GM12878 (cell line): ENCODE measurements at regions not wholly inside any gene's neighbourhood (a gene's known extent, or its start where the extent isn't known, plus 50 kb on each side); places are given as distances from the start of the nearest gene placed in this dataset.

Experiments used
- ATAC-seq: fragments of 200-7000 bp; cut with Tn5 transposase; 3 replicates; pipeline ENCODE4 v1.9.1; 2020; ENCODE audit warnings: mild to moderate bottlenecking, moderate library complexity
- BruUV-seq: library from RNA; stranded (reverse); fragments of 400-500 nt; replicated peaks from 2 replicates; lab custom pipeline; 2021; lab: Mats Ljungman, UMichigan
- CTCF ChIA-PET: fragments of 300-600 bp; sonication (Branson Sonifier 250); formaldehyde crosslinking; extraction: SDS; loops from one replicate; lab custom pipeline; 2021; ENCODE audit warnings: inconsistent platforms; lab: Yijun Ruan, JAX
- POLR2A ChIA-PET: fragments of 350-600 bp; formaldehyde crosslinking; extraction: SDS; loops from one replicate; lab custom pipeline; 2021; ENCODE audit warnings: inconsistent platforms; lab: Charles Lee
- RAD21 ChIA-PET: fragments of 300-600 bp; sonication (Branson Sonifier 250); formaldehyde crosslinking; loops from one replicate; lab custom pipeline; 2023; ENCODE audit warnings: antibody characterized with exemption; ENCODE audit not compliant: unreplicated experiment; lab: Charles Lee
- SMC1A ChIA-PET: fragments of 300-600 bp; sonication (Branson Sonifier 250); formaldehyde crosslinking; loops from one replicate; lab custom pipeline; 2023; ENCODE audit not compliant: unreplicated experiment, uncharacterized antibody; lab: Charles Lee
- DNase-seq: peaks from one replicate; pipeline ENCODE4 v3.0.0-alpha.2; 2011; ENCODE audit warnings: low read depth, low spot score
- FAIRE-seq: peaks from 3 replicates; lab custom pipeline; 2011; peaks lifted over from hg19 to GRCh38; lab: Jason Lieb, UNC
- H2AFZ ChIP-seq: 2 replicates; pipeline ENCODE4 v1.6.0; 2011; ENCODE audit warnings: low read depth, low read length, control low read depth; ENCODE audit not compliant: control insufficient read depth
- H3K27ac ChIP-seq: 2 replicates; pipeline ENCODE4 v1.5.1; 2011; ENCODE audit warnings: control low read depth; ENCODE audit not compliant: control insufficient read depth, insufficient read depth
- H3K27me3 ChIP-seq, 2 experiments: replicated peaks in 1 of 2; 2 replicates each; pipeline versions ENCODE4 v1.6.0 to v1.6.1; 2011; ENCODE audit warnings: low read length in 1 of 2; ENCODE audit not compliant: control insufficient read depth in 2 of 2, insufficient read depth in 2 of 2
- H3K36me3 ChIP-seq, 2 experiments: 2 replicates each; pipeline ENCODE4 v1.5.1; 2011; ENCODE audit warnings: low read length in 1 of 2; ENCODE audit not compliant: control insufficient read depth in 2 of 2, insufficient read depth in 2 of 2
- H3K4me1 ChIP-seq: 2 replicates; pipeline ENCODE4 v1.6.1; 2011; ENCODE audit warnings: mild to moderate bottlenecking, low read length, moderate library complexity, mixed read lengths; ENCODE audit not compliant: control insufficient read depth, insufficient read depth
- H3K4me2 ChIP-seq: 2 replicates; pipeline ENCODE4 v1.6.0; 2011; ENCODE audit warnings: control low read depth; ENCODE audit not compliant: control insufficient read depth, insufficient read depth
- H3K4me3 ChIP-seq: fragments of 200-600 bp; sonication (generic); 2 replicates; pipeline ENCODE4 v1.5.1; 2016
- H3K79me2 ChIP-seq: 2 replicates; pipeline ENCODE4 v1.6.0; 2011; ENCODE audit warnings: low read length; ENCODE audit not compliant: control insufficient read depth, insufficient read depth
- H3K9ac ChIP-seq: 2 replicates; pipeline ENCODE4 v1.8.0; 2011; ENCODE audit warnings: low read length, control low read depth, mixed read lengths; ENCODE audit not compliant: control insufficient read depth, insufficient read depth
- H3K9me3 ChIP-seq: replicated peaks from 3 replicates; pipeline ENCODE4 v1.5.1; 2011; ENCODE audit warnings: mild to moderate bottlenecking, low read length; ENCODE audit not compliant: control insufficient read depth, insufficient read depth
- H4K20me1 ChIP-seq: 2 replicates; pipeline ENCODE4 v1.6.0; 2011; ENCODE audit not compliant: control insufficient read depth, insufficient read depth
- BMI1 ChIP-seq: fragments of 450-650 bp; IDR thresholded peaks from 2 replicates; pipeline ENCODE4 v1.6.1; 2016; ENCODE audit warnings: mild to moderate bottlenecking, moderate library complexity, borderline replicate concordance
- HDAC6 ChIP-seq: fragments of 200-600 bp; sonication (generic); IDR thresholded peaks from one replicate; pipeline ENCODE4 v1.8.0; 2017; ENCODE audit warnings: antibody characterized with exemption; ENCODE audit not compliant: unreplicated experiment
- KDM1A ChIP-seq: fragments of 200-600 bp; sonication (generic); IDR thresholded peaks from 2 replicates; pipeline ENCODE4 v1.6.1; 2016; ENCODE audit warnings: borderline replicate concordance
- MTA3 ChIP-seq: IDR thresholded peaks from 2 replicates; pipeline ENCODE4 v1.6.1; 2012; ENCODE audit warnings: low read length, inconsistent platforms, borderline replicate concordance
- RB1 ChIP-seq: fragments of 450-650 bp; formaldehyde crosslinking; IDR thresholded peaks from 2 replicates; pipeline ENCODE4 v1.6.1; 2017; ENCODE audit warnings: mild to moderate bottlenecking, borderline replicate concordance
- STAT1 ChIP-seq: fragments of 450-650 bp; conservative IDR thresholded peaks from 2 replicates; pipeline ENCODE4 v1.6.1; 2014; ENCODE audit warnings: antibody characterized with exemption, mild to moderate bottlenecking
- USF2 ChIP-seq: IDR thresholded peaks from 2 replicates; pipeline ENCODE4 v1.6.1; 2011; ENCODE audit warnings: low read depth, low read length, improper control_type of control experiment, borderline replicate concordance
- ZBED1 ChIP-seq: IDR thresholded peaks from 2 replicates; pipeline ENCODE4 v1.6.1; 2016; ENCODE audit warnings: borderline replicate concordance
- WGBS: methylation state at CpG from one replicate; pipeline ENCODE4 v1.1.6; 2016; ENCODE audit warnings: low lambda C conversion rate; ENCODE audit not compliant: insufficient replicate concordance, insufficient coverage; ENCODE audit errors: missing lambda C conversion rate; 5-methylcytosine and 5-hydroxymethylcytosine counted together
- in situ Hi-C: fragments of 300-500 bp; cut with MboI; formaldehyde crosslinking; loops from 9 replicates; pipeline ENCODE4 v1.14.3; 2018; ENCODE audit warnings: mixed read lengths
- intact Hi-C: fragments of 100-400 bp; cut with micrococcal nuclease; formaldehyde crosslinking; loops from one replicate; pipeline ENCODE4 v1.14.2; 2022; ENCODE audit not compliant: unreplicated experiment

GRCh38 chr3:18012436-18012835 lies 270.0 kb upstream of the TBC1D5 start:
- FAIRE-seq (no peak), ATAC-seq (no peak), DNase-seq (no peak)
- 5% methylated on average over 2 of the region's 2 CpGs for WGBS
- SMC1A ChIA-PET = interaction anchor here (0.8 kb wide), 1 partner anchor 329 kb away, joined by 3 read pairs; no protein-coding TSS in a partner anchor
- Histone ChIP-seq H3K9ac (no peak overlapping the region), H4K20me1 (no peaks in the 10 kb centered on the region), H3K79me2 (no peaks in the 10 kb centered on the region), H2AFZ (no peak overlapping the region), H3K4me2 (no peak overlapping the region), H3K27ac (no peak overlapping the region), H3K4me1 (no peaks in the 10 kb centered on the region), H3K9me3 (no peaks in the 10 kb centered on the region), H3K27me3 (no peaks in the 10 kb centered on the region), H3K36me3 (no peaks in the 10 kb centered on the region), H3K4me3 (no peak overlapping the region)
- intact Hi-C loops (no loop called here), in situ Hi-C loops (no loop called here)
- POLR2A ChIA-PET = no interaction called here
- TF ChIP-seq USF2 (no peak), STAT1 (no peak), ZBED1 (no peak), HDAC6 (no peak), KDM1A (no peak), BMI1 (no peak)
- RAD21 ChIA-PET = no interaction called here
- CTCF ChIA-PET = interaction anchor here (1.3 kb wide), 1 partner anchor 16 kb away, joined by 4 read pairs; no protein-coding TSS in a partner anchor
- no TSS peak for BruUV-seq

DNA sequence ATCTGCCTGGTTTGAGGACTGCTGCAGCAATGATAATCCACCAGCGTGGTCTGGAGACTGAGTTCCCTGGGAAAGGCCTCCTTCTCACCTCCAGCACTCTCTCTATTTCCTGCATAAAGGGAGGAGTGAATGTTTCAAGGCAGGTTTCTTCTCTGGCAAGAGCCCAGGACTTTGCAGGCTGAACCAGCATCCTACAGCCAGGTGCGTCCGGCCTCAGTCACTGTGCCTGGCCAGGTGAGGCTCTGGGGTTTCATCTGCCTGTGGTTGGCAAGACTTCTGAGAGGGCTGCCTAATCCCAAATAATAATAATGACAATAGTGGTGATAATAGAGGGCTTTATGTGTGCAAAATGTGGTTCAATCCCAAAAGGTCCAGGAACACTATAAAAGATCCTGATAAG lies 269.0 kb upstream of the TBC1D5 start:
- H3K4me2 ChIP-seq = no peak overlapping the region
- FAIRE-seq = no peak
- TF ChIP-seq MTA3 (no peak), RB1 (no peak)
- TF ChIP-seq, all 136 proteins: peak for 0
- ChIA-PET SMC1A (no interaction called here), RAD21 (no interaction called here), CTCF (no interaction called here), POLR2A (no interaction called here)
- Histone ChIP-seq H3K79me2 (no peaks in the 10 kb centered on the region), H3K27me3 (no peaks in the 10 kb centered on the region), H3K9ac (no peak overlapping the region), H3K27ac (no peak overlapping the region), H4K20me1 (no peaks in the 10 kb centered on the region), H3K9me3 (no peaks in the 10 kb centered on the region), H3K36me3 (no peaks in the 10 kb centered on the region), H3K4me3 (no peak overlapping the region), H2AFZ (no peak overlapping the region), H3K4me1 (no peaks in the 10 kb centered on the region)
- intact Hi-C loops (no loop called here), in situ Hi-C loops (no loop called here)
- DNase-seq (no peak), ATAC-seq (no peak)
- BruUV-seq = no TSS peak
- 61% methylated on average over 3 of the region's 3 CpGs for WGBS
